Stromal cell of bone marrow (primary cell): ENCODE measurements at regions not wholly inside any gene's neighbourhood (a gene's known extent, or its start where the extent isn't known, plus 50 kb on each side); places are given as distances from the start of the nearest gene placed in this dataset.

Experiments
- DNase-seq: peaks from one replicate; pipeline ENCODE4 v3.0.0-alpha.2; 2012; ENCODE audit warnings: low read depth

GRCh38 chrX:140848800-140849199, 139.2 kb downstream of the LINC00632 start:
- no peak for DNase-seq

- DNase-seq = no peak
Measured at GRCh38 chrX:140860718-140861117, 141.7 kb upstream of the SPANXB1 start.

GRCh38 chrX:140866446-140866845, 135.9 kb upstream of the SPANXB1 start:
- no peak for DNase-seq

GRCh38 chrX:140912606-140913005, 89.8 kb upstream of the SPANXB1 start:
- DNase-seq = no peak

GRCh38 chrX:140913802-140914501, 88.4 kb upstream of the SPANXB1 start:
- no peak for DNase-seq

GRCh38 chrX:140916872-140917271, 85.5 kb upstream of the SPANXB1 start:
- no peak for DNase-seq

- no peak for DNase-seq
Measured at GRCh38 chrX:140917354-140918115, 84.9 kb upstream of the SPANXB1 start.

GRCh38 chrX:140918398-140919038, 83.9 kb upstream of the SPANXB1 start:
- peak; percentile 48 for DNase-seq

GRCh38 chrX:140920416-140920815, 82.0 kb upstream of the SPANXB1 start:
- no peak for DNase-seq

- no peak for DNase-seq
Measured at GRCh38 chrX:140923118-140923517, 79.3 kb upstream of the SPANXB1 start.

- DNase-seq = no peak
Measured at GRCh38 chrX:140928739-140929138, 73.7 kb upstream of the SPANXB1 start.

- DNase-seq = no peak
Measured at GRCh38 chrX:140933016-140933415, 69.4 kb upstream of the SPANXB1 start.

- no peak for DNase-seq
Measured at GRCh38 chrX:140933874-140934655, 68.3 kb upstream of the SPANXB1 start.

GRCh38 chrX:140943513-140943912, 58.9 kb upstream of the SPANXB1 start:
- DNase-seq = no peak

- no peak for DNase-seq
Measured at GRCh38 chrX:140944710-140945109, 57.7 kb upstream of the SPANXB1 start.

- no peak for DNase-seq
Measured at GRCh38 chrX:140948827-140949226, 53.6 kb upstream of the SPANXB1 start.

GRCh38 chrX:140949233-140949632, 53.2 kb upstream of the SPANXB1 start:
- peak; percentile 1 for DNase-seq
